H1 (cell line): ENCODE measurements at regions not wholly inside any gene's neighbourhood (a gene's known extent, or its start where the extent isn't known, plus 50 kb on each side); places are given as distances from the start of the nearest gene placed in this dataset.

Source experiments
- CTCF ChIA-PET: fragments of 300-600 bp; sonication (Branson Sonifier 250); formaldehyde crosslinking; loops from one replicate; lab custom pipeline; 2021; ENCODE audit not compliant: partially characterized antibody; lab: Charles Lee
- POLR2A ChIA-PET: fragments of 300-600 bp; sonication (Branson Sonifier 250); formaldehyde crosslinking; loops from one replicate; lab custom pipeline; 2021; ENCODE audit warnings: inconsistent platforms; ENCODE audit not compliant: partially characterized antibody; lab: Charles Lee
- DNase-seq, 2 experiments: peaks; one replicate each; pipeline versions ENCODE4 v3.0.0 to v3.0.0-alpha.2; 2010 to 2022; ENCODE audit warnings: low spot score in 2 of 2, low read depth in 1 of 2, mixed read lengths in 1 of 2
- FAIRE-seq: peaks from 2 replicates; lab custom pipeline; 2011; peaks lifted over from hg19 to GRCh38; lab: Jason Lieb, UNC
- H2AFZ ChIP-seq: 2 replicates; pipeline ENCODE4 v1.8.1; 2012; ENCODE audit warnings: low read length, inconsistent platforms
- H2AK5ac ChIP-seq: 2 replicates; pipeline ENCODE4 v1.6.1; 2013; ENCODE audit warnings: low read depth, low read length
- H2BK120ac ChIP-seq: replicated peaks from 2 replicates; pipeline ENCODE3; 2013; ENCODE audit warnings: low read depth, low read length, inconsistent platforms
- H2BK12ac ChIP-seq: 2 replicates; pipeline ENCODE4 v1.6.1; 2013; ENCODE audit warnings: low read depth, low read length
- H2BK15ac ChIP-seq: 2 replicates; pipeline ENCODE4 v1.6.1; 2013; ENCODE audit warnings: low read length
- H2BK20ac ChIP-seq: 2 replicates; pipeline ENCODE4 v1.6.1; 2013; ENCODE audit warnings: low read length
- H2BK5ac ChIP-seq: 2 replicates; pipeline ENCODE4 v1.6.1; 2013; ENCODE audit warnings: low read depth, low read length
- H3K14ac ChIP-seq: 2 replicates; pipeline ENCODE4 v1.6.1; 2013; ENCODE audit warnings: inconsistent platforms; ENCODE audit not compliant: insufficient read length
- H3K18ac ChIP-seq: 2 replicates; pipeline ENCODE4 v1.6.1; 2013; ENCODE audit warnings: low read length; ENCODE audit errors: extremely low read depth
- H3K23ac ChIP-seq: 2 replicates; pipeline ENCODE4 v1.6.1; 2013; ENCODE audit warnings: inconsistent platforms; ENCODE audit not compliant: insufficient read length
- H3K23me2 ChIP-seq: 2 replicates; pipeline ENCODE4 v1.6.1; 2013; ENCODE audit warnings: low read depth, low read length
- H3K27ac ChIP-seq: 2 replicates; pipeline ENCODE4 v1.6.1; 2011; ENCODE audit warnings: low read depth, low read length, inconsistent platforms
- H3K27me3 ChIP-seq, 4 experiments: replicated peaks in 1 of 4; 1 replicate in 1 of 4; 2 replicates in 3 of 4; pipeline versions ENCODE4 v1.6.1 to v1.8.1; 2011 to 2013; ENCODE audit warnings: low read length in 3 of 4, mild to moderate bottlenecking in 3 of 4, inconsistent platforms in 2 of 4, mixed read lengths in 2 of 4, moderate library complexity in 1 of 4; ENCODE audit not compliant: control insufficient read depth in 3 of 4, insufficient read depth in 3 of 4; ENCODE audit errors: extremely low read depth in 1 of 4
- H3K36me3 ChIP-seq, 4 experiments: 2 replicates each; pipeline versions ENCODE4 v1.6.1 to v1.8.1; 2011 to 2013; ENCODE audit warnings: mild to moderate bottlenecking in 4 of 4, low read length in 3 of 4, moderate library complexity in 2 of 4, control low read depth in 1 of 4, inconsistent platforms in 1 of 4; ENCODE audit not compliant: insufficient read depth in 4 of 4, control insufficient read depth in 2 of 4
- H3K4ac ChIP-seq: replicated peaks from 2 replicates; pipeline ENCODE3; 2013; ENCODE audit warnings: low read length, low read depth, mixed read lengths, inconsistent platforms; ENCODE audit not compliant: insufficient read length
- H3K4me1 ChIP-seq, 4 experiments: replicated peaks in 1 of 4; 1 replicate in 1 of 4; 2 replicates in 3 of 4; pipeline versions ENCODE4 v1.6.1 to v1.8.1; 2011 to 2013; ENCODE audit warnings: low read length in 3 of 4, inconsistent platforms in 2 of 4, mixed read lengths in 1 of 4; ENCODE audit not compliant: insufficient read depth in 4 of 4, control insufficient read depth in 3 of 4
- H3K4me2 ChIP-seq, 2 experiments: 2 replicates each; pipeline versions ENCODE4 v1.6.1 to v1.8.1; 2011 to 2013; ENCODE audit warnings: low read depth in 2 of 2, low read length in 2 of 2, control low read depth in 1 of 2, inconsistent platforms in 1 of 2, mild to moderate bottlenecking in 1 of 2; ENCODE audit not compliant: insufficient read depth in 1 of 2
- H3K4me3 ChIP-seq, 4 experiments: fragments of 200-600, 300-600 bp in 1 of 4; sonication (generic), shearing (Covaris generic), sonication (Bioruptor Twin) in 1 of 4; 2 replicates each; pipeline versions ENCODE4 v1.5.1 to v1.8.1; 2011 to 2016; ENCODE audit warnings: low read length in 4 of 4, low read depth in 3 of 4, control low read depth in 2 of 4, inconsistent platforms in 2 of 4, mild to moderate bottlenecking in 2 of 4, mixed read lengths in 1 of 4, moderate library complexity in 1 of 4; ENCODE audit not compliant: insufficient read depth in 2 of 4; ENCODE audit errors: extremely low read depth in 1 of 4
- H3K56ac ChIP-seq: replicated peaks from 2 replicates; pipeline ENCODE3; 2013; ENCODE audit warnings: low read depth, mild to moderate bottlenecking, mixed read lengths, low read length, inconsistent platforms; ENCODE audit not compliant: insufficient read length
- H3K79me1 ChIP-seq: 2 replicates; pipeline ENCODE4 v1.6.1; 2013; ENCODE audit warnings: low read depth, low read length, control low read depth
- H3K79me2 ChIP-seq, 2 experiments: 2 replicates each; pipeline versions ENCODE4 v1.6.1 to v1.8.1; 2012 to 2013; ENCODE audit warnings: low read length in 2 of 2, mild to moderate bottlenecking in 2 of 2, inconsistent platforms in 1 of 2; ENCODE audit not compliant: insufficient read depth in 2 of 2, control insufficient read depth in 1 of 2
- H3K9ac ChIP-seq, 4 experiments: replicated peaks in 1 of 4; 1 replicate in 1 of 4; 2 replicates in 3 of 4; pipeline versions ENCODE4 v1.6.1 to v1.8.1; 2011 to 2013; ENCODE audit warnings: low read depth in 3 of 4, low read length in 3 of 4, control low read depth in 2 of 4, mild to moderate bottlenecking in 2 of 4, moderate library complexity in 2 of 4, inconsistent platforms in 1 of 4; ENCODE audit errors: extremely low read depth in 1 of 4
- H3K9me3 ChIP-seq, 2 experiments: 2 replicates each; pipeline versions ENCODE4 v1.6.1 to v1.8.1; 2012 to 2013; ENCODE audit warnings: mild to moderate bottlenecking in 2 of 2, moderate library complexity in 2 of 2, control low read depth in 1 of 2, inconsistent platforms in 1 of 2, low read depth in 1 of 2, low read length in 1 of 2, mixed read lengths in 1 of 2; ENCODE audit not compliant: insufficient read depth in 2 of 2
- H4K20me1 ChIP-seq, 2 experiments: replicated peaks in 1 of 2; 2 replicates each; pipeline versions ENCODE3 to v1.8.1; 2011 to 2013; ENCODE audit warnings: inconsistent platforms in 2 of 2, low read length in 2 of 2, mild to moderate bottlenecking in 1 of 2; ENCODE audit not compliant: insufficient read depth in 2 of 2, control insufficient read depth in 1 of 2
- H4K5ac ChIP-seq: 2 replicates; pipeline ENCODE4 v1.6.1; 2013; ENCODE audit warnings: low read length, low read depth, mixed read lengths, inconsistent platforms; ENCODE audit not compliant: insufficient read length
- H4K8ac ChIP-seq: 2 replicates; pipeline ENCODE4 v1.8.0; 2013; ENCODE audit warnings: mild to moderate bottlenecking, moderate library complexity, low read length, inconsistent platforms; ENCODE audit not compliant: insufficient read depth; ENCODE audit errors: extremely low read depth
- H4K91ac ChIP-seq: replicated peaks from 2 replicates; pipeline ENCODE3; 2013; ENCODE audit warnings: low read length, mixed read lengths, inconsistent platforms; ENCODE audit not compliant: insufficient read length
- NRF1 ChIP-seq: IDR thresholded peaks from 2 replicates; pipeline ENCODE4 v1.6.1; 2011; ENCODE audit warnings: mild to moderate bottlenecking, low read depth, low read length, improper control_type of control experiment
- TAF7 ChIP-seq: optimal IDR thresholded peaks from 2 replicates; pipeline ENCODE3; 2011; ENCODE audit warnings: low read depth, mild to moderate bottlenecking, inconsistent platforms, low read length, moderate library complexity, borderline replicate concordance
- WGBS, 2 experiments: shearing (Covaris generic) in 1 of 2; methylation state at CpG; one replicate each; pipeline versions ENCODE4 v1.1.6 to v1.1.7; 2013 to 2015; ENCODE audit warnings: low lambda C conversion rate in 2 of 2, mixed read lengths in 2 of 2, inconsistent platforms in 1 of 2, low coverage in 1 of 2, missing lambda C conversion rate in 1 of 2; ENCODE audit not compliant: insufficient replicate concordance in 2 of 2, insufficient coverage in 1 of 2, insufficient read length in 1 of 2; ENCODE audit errors: extremely low coverage in 1 of 2, missing lambda C conversion rate in 1 of 2; 5-methylcytosine and 5-hydroxymethylcytosine counted together

- H4K91ac ChIP-seq, result no peak overlapping the region
- no peak overlapping the region for H3K18ac ChIP-seq
- DNase-seq (no peak), FAIRE-seq (no peak)
- no peak overlapping the region for H4K8ac ChIP-seq
- ChIA-PET POLR2A (no interaction called here), CTCF (no interaction called here)
- H3K9me3 ChIP-seq, result peaks cover 0 to 4% of the 10 kb centered on the region in 2 experiments; a peak in 1 of 4 replicates
- no peak overlapping the region for H3K56ac ChIP-seq
- no peak overlapping the region for H2AFZ ChIP-seq
- H2BK5ac ChIP-seq, result no peak overlapping the region
- H2BK12ac ChIP-seq, result no peak overlapping the region
- H3K4me2 ChIP-seq, result no peak overlapping the region
- no peak overlapping the region for H2AK5ac ChIP-seq
- no peaks in the 10 kb centered on the region for H3K79me2 ChIP-seq
- no peaks in the 10 kb centered on the region for H3K23me2 ChIP-seq
- H2BK15ac ChIP-seq, result no peak overlapping the region
- TF ChIP-seq TAF7 (no peak), NRF1 (no peak)
- H3K4ac ChIP-seq, result no peak overlapping the region
- no peak overlapping the region for H2BK120ac ChIP-seq
- no peak overlapping the region for H4K5ac ChIP-seq
- no peak overlapping the region for H3K14ac ChIP-seq
- no peak overlapping the region for H3K9ac ChIP-seq
- WGBS, 2 experiments, result 96% methylated on average over 2 of the region's 2 CpGs; no CpG with 5 or more reads in 1 of the 2 experiments
- peaks cover 0 to 6% (median 0%) of the 10 kb centered on the region in 4 experiments; a peak in 1 of 7 replicates for H3K4me1 ChIP-seq
- no peak overlapping the region for H3K23ac ChIP-seq
- H2BK20ac ChIP-seq, result no peak overlapping the region
- H4K20me1 ChIP-seq, result no peaks in the 10 kb centered on the region
- no peak overlapping the region for H3K27ac ChIP-seq
- H3K27me3 ChIP-seq, result no peaks in the 10 kb centered on the region
- no peaks in the 10 kb centered on the region for H3K79me1 ChIP-seq
- no peak overlapping the region for H3K4me3 ChIP-seq
- H3K36me3 ChIP-seq, result no peaks in the 10 kb centered on the region
Measured at GRCh38 chr13:34137200-34137599, 319.3 kb downstream of the RFC3 start.
